ENCODE measurements at regions not wholly inside any gene's neighbourhood (a gene's known extent, or its start where the extent isn't known, plus 50 kb on each side); places are given as distances from the start of the nearest gene placed in this dataset.

DNA sequence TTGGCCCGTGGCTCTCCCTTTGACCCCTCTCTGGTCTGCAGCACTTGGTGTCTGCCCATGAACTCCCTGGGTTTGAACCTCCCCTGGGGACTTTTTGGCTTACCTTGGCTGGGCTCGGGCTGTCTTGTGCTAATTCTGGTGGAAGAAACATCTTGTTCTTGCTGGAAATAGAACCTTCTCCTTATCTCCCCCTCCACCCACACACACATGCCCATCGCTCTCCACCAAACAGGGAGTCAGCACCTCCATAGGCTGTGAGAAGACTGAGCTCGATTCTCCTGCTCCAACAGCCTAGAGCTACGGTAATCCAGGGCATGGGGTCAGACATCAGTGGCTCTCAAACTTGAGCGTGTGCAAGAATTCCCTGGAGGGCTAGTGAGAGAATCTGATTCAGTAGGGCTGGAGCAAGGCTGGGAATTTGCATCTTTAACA is 114.4 kb upstream of the SLC22A23 start:
- Mint-ChIP-seq H3K4me1 (ENCODE audit: unreplicated experiment) (peaks cover 18% of the 10 kb centered on the region), H3K4me3 (ENCODE audit: unreplicated experiment) (no peak overlapping the region), H3K36me3 (ENCODE audit: unreplicated experiment) (no peaks in the 10 kb centered on the region), H3K27me3 (ENCODE audit: unreplicated experiment) (no peaks in the 10 kb centered on the region), H3K9me3 (ENCODE audit: unreplicated experiment) (no peaks in the 10 kb centered on the region), H3K27ac (ENCODE audit: unreplicated experiment) (no peak overlapping the region)
- DNase-seq (ENCODE audit: extremely low spot score, unreplicated experiment): no peak
- TF ChIP-seq, protein P1, sequence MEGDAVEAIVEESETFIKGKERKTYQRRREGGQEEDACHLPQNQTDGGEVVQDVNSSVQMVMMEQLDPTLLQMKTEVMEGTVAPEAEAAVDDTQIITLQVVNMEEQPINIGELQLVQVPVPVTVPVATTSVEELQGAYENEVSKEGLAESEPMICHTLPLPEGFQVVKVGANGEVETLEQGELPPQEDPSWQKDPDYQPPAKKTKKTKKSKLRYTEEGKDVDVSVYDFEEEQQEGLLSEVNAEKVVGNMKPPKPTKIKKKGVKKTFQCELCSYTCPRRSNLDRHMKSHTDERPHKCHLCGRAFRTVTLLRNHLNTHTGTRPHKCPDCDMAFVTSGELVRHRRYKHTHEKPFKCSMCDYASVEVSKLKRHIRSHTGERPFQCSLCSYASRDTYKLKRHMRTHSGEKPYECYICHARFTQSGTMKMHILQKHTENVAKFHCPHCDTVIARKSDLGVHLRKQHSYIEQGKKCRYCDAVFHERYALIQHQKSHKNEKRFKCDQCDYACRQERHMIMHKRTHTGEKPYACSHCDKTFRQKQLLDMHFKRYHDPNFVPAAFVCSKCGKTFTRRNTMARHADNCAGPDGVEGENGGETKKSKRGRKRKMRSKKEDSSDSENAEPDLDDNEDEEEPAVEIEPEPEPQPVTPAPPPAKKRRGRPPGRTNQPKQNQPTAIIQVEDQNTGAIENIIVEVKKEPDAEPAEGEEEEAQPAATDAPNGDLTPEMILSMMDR (IDR thresholded peaks at IDR 0.05): no peak

DNA sequence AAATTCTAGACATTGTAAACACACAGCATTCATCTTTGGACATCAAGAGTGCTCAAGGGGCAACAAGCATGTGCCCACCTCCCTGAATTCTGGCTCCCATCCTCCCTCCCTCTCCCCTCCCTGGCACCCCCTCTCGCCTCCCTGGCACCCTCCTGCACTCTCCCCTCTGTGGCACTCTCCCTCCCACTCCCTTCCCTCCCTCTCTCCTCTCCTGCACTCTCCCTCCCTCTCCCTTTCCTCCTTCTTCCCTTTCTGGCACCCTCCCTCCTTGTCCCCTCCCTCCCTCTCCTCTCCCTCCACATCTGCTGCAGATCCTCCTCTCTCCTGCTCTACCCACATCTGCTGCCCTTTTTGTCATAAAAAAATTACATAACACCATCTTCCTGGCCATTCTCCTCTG is 113.0 kb upstream of the SLC22A23 start:
- H3K4me3 Mint-ChIP-seq (ENCODE audit: unreplicated experiment): no peak overlapping the region

DNA sequence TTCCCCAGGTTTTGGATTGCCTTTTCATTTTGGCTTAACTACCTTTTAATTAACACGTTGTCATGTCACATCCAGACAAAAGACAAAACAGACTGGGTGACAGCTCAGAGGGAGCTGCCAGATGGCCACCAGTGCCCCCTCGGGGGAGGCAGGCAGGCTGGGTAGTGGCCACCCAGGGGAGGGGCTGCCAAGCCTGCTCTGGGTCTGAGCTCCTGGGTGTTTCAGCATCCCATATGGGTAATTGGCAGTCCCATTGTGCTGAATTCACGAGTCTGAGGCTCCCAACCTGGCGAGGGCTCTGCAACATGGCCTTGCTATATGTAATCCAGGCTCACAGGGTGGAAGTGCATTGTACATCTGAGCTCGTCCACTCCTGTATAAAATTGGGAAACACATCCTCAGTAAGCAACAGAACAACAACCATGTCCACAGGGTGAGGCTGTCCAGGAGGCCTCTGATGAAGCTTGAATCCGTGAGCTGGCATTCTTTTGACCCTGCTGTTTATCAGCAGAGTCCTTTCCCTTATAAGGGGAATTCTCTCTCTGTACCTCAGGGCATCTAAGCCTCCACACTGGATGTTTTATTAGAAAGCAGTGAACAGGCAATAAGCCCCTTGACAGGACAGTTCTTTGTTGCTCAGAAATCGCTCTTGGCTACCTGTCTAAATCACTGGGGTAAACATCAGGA is 111.7 kb upstream of the SLC22A23 start:
- Mint-ChIP-seq H3K9me3 (ENCODE audit: unreplicated experiment) (no peaks in the 10 kb centered on the region), H3K27ac (ENCODE audit: unreplicated experiment) (no peak overlapping the region), H3K4me1 (ENCODE audit: unreplicated experiment) (peaks cover 18% of the 10 kb centered on the region), H3K27me3 (ENCODE audit: unreplicated experiment) (no peaks in the 10 kb centered on the region), H3K36me3 (ENCODE audit: unreplicated experiment) (no peaks in the 10 kb centered on the region), H3K4me3 (ENCODE audit: unreplicated experiment) (no peak overlapping the region)
- TF ChIP-seq, protein P1 (IDR thresholded peaks at IDR 0.05): no peak
- no peak for DNase-seq (ENCODE audit: extremely low spot score, unreplicated experiment)

More for the DNA sequence above, 113.0 kb upstream of the SLC22A23 start:
- H3K27ac Mint-ChIP-seq (ENCODE audit: unreplicated experiment): no peak overlapping the region
- TF ChIP-seq, protein P1 (IDR thresholded peaks at IDR 0.05): no peak
- no peaks in the 10 kb centered on the region for H3K9me3 Mint-ChIP-seq (ENCODE audit: unreplicated experiment)
- DNase-seq (ENCODE audit: extremely low spot score, unreplicated experiment): no peak
- no peaks in the 10 kb centered on the region for H3K36me3 Mint-ChIP-seq (ENCODE audit: unreplicated experiment)
- no peaks in the 10 kb centered on the region for H3K27me3 Mint-ChIP-seq (ENCODE audit: unreplicated experiment)
- H3K4me1 Mint-ChIP-seq (ENCODE audit: unreplicated experiment): peaks cover 18% of the 10 kb centered on the region

DNA sequence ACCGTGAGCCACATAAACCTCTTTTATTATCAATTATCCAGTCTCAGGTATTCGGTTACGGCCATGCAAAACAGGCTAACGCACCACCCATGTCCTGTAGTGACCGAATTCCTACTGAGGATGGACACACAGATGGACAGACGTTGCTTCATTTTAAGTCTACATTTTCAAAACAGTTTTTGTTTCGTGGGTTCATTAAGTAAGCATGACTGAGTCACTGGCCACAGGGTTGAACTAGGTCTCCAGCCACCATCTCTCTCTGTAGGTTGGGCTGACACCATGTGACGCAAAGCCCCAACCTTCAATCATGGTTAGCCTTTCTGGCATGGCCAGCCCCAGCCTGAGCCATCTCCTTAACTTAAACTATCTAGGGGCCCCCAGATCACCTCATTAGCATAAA is 110.0 kb upstream of the SLC22A23 start:
- Mint-ChIP-seq H3K4me3 (ENCODE audit: unreplicated experiment) (no peak overlapping the region), H3K27me3 (ENCODE audit: unreplicated experiment) (no peaks in the 10 kb centered on the region), H3K27ac (ENCODE audit: unreplicated experiment) (no peak overlapping the region), H3K36me3 (ENCODE audit: unreplicated experiment) (no peaks in the 10 kb centered on the region), H3K4me1 (ENCODE audit: unreplicated experiment) (peaks cover 21% of the 10 kb centered on the region), H3K9me3 (ENCODE audit: unreplicated experiment) (no peaks in the 10 kb centered on the region)
- TF ChIP-seq, protein P1 (IDR thresholded peaks at IDR 0.05): no peak
- no peak for DNase-seq (ENCODE audit: extremely low spot score, unreplicated experiment)

DNA sequence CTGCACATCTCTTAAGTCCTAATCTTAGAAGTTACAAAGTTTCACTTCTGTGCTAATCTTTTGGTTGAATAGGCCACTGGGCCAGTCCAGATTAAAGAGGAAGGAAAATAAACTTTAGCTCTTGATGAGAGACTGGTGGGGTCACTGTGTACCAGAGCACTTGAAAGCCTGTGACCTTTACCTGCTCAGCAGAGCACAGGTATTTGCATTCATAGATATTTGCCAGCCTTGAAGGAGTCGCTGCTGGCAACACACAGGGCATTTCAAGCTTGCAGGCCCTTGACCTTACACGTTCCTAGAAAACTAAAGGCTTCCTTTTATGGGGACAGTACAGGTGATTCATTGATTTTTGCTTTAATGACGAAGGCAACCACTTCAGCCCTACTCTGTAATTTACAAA is 108.4 kb upstream of the SLC22A23 start:
- Mint-ChIP-seq H3K4me3 (ENCODE audit: unreplicated experiment) (no peak overlapping the region), H3K4me1 (ENCODE audit: unreplicated experiment) (peaks cover 24% of the 10 kb centered on the region), H3K27ac (ENCODE audit: unreplicated experiment) (no peak overlapping the region), H3K27me3 (ENCODE audit: unreplicated experiment) (no peaks in the 10 kb centered on the region), H3K36me3 (ENCODE audit: unreplicated experiment) (no peaks in the 10 kb centered on the region), H3K9me3 (ENCODE audit: unreplicated experiment) (no peaks in the 10 kb centered on the region)
- TF ChIP-seq, protein P1 (IDR thresholded peaks at IDR 0.05): no peak
- DNase-seq (ENCODE audit: extremely low spot score, unreplicated experiment): no peak
